ENCODE measurements at regions not wholly inside any gene's neighbourhood (a gene's known extent, or its start where the extent isn't known, plus 50 kb on each side); places are given as distances from the start of the nearest gene placed in this dataset.

DNA sequence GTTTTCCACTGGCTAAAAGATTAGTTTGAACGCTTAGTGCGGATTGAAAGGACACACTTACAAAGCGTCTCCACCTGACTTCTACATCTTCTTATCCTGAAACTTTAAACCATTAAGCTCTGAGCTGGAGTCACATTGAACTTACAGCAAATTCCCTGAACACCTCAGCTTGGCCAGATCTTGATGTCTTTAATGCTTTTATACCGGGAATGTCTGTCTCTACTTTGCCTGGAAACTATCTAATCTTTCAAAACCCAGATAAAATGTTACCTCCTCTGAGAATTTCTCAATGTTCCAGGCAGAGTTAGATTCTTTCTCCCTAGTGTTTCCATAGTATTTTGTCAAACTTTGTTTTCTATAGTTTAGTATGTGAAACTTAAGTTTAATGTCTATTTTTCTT, 179.9 kb downstream of the DTHD1 start:
- no peak for TF ChIP-seq POLR2A (IDR thresholded peaks at IDR 0.05)
- no peak for TF ChIP-seq POLR2AphosphoS5 (IDR thresholded peaks at IDR 0.05)
- TF ChIP-seq, protein P1, sequence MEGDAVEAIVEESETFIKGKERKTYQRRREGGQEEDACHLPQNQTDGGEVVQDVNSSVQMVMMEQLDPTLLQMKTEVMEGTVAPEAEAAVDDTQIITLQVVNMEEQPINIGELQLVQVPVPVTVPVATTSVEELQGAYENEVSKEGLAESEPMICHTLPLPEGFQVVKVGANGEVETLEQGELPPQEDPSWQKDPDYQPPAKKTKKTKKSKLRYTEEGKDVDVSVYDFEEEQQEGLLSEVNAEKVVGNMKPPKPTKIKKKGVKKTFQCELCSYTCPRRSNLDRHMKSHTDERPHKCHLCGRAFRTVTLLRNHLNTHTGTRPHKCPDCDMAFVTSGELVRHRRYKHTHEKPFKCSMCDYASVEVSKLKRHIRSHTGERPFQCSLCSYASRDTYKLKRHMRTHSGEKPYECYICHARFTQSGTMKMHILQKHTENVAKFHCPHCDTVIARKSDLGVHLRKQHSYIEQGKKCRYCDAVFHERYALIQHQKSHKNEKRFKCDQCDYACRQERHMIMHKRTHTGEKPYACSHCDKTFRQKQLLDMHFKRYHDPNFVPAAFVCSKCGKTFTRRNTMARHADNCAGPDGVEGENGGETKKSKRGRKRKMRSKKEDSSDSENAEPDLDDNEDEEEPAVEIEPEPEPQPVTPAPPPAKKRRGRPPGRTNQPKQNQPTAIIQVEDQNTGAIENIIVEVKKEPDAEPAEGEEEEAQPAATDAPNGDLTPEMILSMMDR (IDR thresholded peaks at IDR 0.05), result no peak
- TF ChIP-seq EP300 (IDR thresholded peaks at IDR 0.05), result no peak
- intact Hi-C loops (cut with DNase I), result no loop called here
- Histone ChIP-seq H3K27ac (no peak overlapping the region), H3K27me3 (no peaks in the 10 kb centered on the region), H3K9me3 (no peaks in the 10 kb centered on the region), H3K4me1 (no peaks in the 10 kb centered on the region), H3K36me3 (no peaks in the 10 kb centered on the region), H3K4me3 (no peak overlapping the region)
- 62 to 67% methylated on average over 4 of the region's 4 CpGs for WGBS, 2 donors
- no peak for DNase-seq

- no peak for DNase-seq
- H3K36me3 ChIP-seq, result no peaks in the 10 kb centered on the region
- no peaks in the 10 kb centered on the region for H3K9me3 ChIP-seq
- WGBS, 2 donors, result 46 to 66% methylated on average over 2 of the region's 2 CpGs
- no peak overlapping the region for H3K27ac ChIP-seq
- H3K4me1 ChIP-seq, result no peaks in the 10 kb centered on the region
- no peak overlapping the region for H3K4me3 ChIP-seq
- no peak for TF ChIP-seq EP300 (IDR thresholded peaks at IDR 0.05)
- no peaks in the 10 kb centered on the region for H3K27me3 ChIP-seq
- intact Hi-C loops (cut with DNase I), result no loop called here
Observed at GRCh38 chr4:36467670-36468069, 186.3 kb downstream of the DTHD1 start.

DNA sequence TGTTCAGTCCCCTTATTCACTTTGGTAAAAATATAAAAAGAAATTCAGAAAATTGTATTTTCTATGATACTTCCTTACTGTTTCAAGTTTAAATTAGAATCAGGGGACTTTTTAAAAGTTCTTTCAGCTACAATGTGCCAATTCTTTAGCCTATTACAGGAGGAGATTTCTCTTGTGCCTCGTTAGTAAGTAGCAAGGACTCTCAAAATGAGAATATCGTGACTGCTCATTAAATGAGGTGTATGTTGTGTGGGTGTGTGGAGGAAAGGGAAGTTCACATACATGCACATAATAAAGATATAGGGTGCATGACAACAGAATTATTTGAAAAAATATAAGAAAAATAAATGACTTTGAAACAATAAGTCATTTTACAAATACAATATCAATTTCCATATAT, 190.5 kb downstream of the DTHD1 start:
- Histone ChIP-seq H3K27me3 (no peaks in the 10 kb centered on the region), H3K4me3 (no peak overlapping the region), H3K4me1 (no peaks in the 10 kb centered on the region), H3K36me3 (no peaks in the 10 kb centered on the region), H3K27ac (no peak overlapping the region), H3K9me3 (no peaks in the 10 kb centered on the region)
- TF ChIP-seq POLR2AphosphoS5 (IDR thresholded peaks at IDR 0.05) (no peak), EP300 (IDR thresholded peaks at IDR 0.05) (no peak), POLR2A (IDR thresholded peaks at IDR 0.05) (no peak)
- TF ChIP-seq, protein P1 (IDR thresholded peaks at IDR 0.05), result no peak
- WGBS, 2 donors, result 81 to 84% methylated on average over 2 of the region's 2 CpGs
- intact Hi-C loops (cut with DNase I), result no loop called here
- no peak for DNase-seq

DNA sequence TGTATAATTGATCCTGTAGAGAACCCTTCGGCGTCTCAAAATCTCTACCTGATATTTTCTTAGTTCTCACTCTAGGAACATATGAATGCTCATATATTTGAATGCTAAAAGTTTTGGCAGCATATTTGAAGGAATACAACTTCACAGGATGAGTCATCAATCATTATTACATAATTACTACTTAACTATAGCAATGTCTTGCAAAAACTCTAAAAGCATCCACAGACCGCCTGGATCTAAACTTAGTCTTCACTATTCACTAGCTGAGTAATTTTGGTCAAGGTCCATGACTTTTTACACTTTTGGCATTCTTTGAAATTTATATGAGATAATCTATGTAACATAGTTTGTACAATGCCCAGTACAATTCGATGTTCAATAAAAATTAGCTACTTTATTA, 194.7 kb downstream of the DTHD1 start:
- Histone ChIP-seq H3K27me3 (no peaks in the 10 kb centered on the region), H3K9me3 (no peaks in the 10 kb centered on the region), H3K27ac (no peak overlapping the region), H3K4me3 (no peak overlapping the region), H3K4me1 (no peaks in the 10 kb centered on the region), H3K36me3 (no peaks in the 10 kb centered on the region)
- WGBS, 2 donors, result 90 to 93% methylated on average over 4 of the region's 4 CpGs
- intact Hi-C loops (cut with DNase I), result no loop called here
- TF ChIP-seq POLR2A (IDR thresholded peaks at IDR 0.05), result no peak
- TF ChIP-seq, protein P1 (IDR thresholded peaks at IDR 0.05), result no peak
- no peak for TF ChIP-seq POLR2AphosphoS5 (IDR thresholded peaks at IDR 0.05)
- no peak for TF ChIP-seq EP300 (IDR thresholded peaks at IDR 0.05)
- DNase-seq, result no peak

DNA sequence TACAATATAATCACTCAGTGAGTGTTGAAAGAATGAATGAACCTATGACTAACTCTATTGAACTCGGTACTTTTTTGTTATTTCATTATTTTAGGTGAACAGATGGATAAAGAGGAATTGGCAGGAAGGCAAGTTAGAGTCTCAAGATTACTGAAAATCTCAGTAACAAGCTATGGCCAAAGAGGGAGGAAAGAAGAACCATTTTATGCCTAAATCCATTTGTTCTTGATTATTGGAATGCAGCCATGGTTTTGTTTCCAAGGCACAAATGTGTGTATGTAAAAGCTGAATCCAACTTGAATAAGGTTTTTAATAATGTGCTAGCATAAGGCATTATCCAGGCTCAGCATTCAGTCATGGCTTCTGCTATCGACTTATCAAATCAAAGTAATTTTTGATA, 196.4 kb downstream of the DTHD1 start:
- TF ChIP-seq POLR2AphosphoS5 (IDR thresholded peaks at IDR 0.05), result no peak
- no peak for TF ChIP-seq POLR2A (IDR thresholded peaks at IDR 0.05)
- no peak for TF ChIP-seq EP300 (IDR thresholded peaks at IDR 0.05)
- TF ChIP-seq, protein P1 (IDR thresholded peaks at IDR 0.05), result no peak
- Histone ChIP-seq H3K27ac (no peak overlapping the region), H3K4me3 (no peak overlapping the region), H3K27me3 (no peaks in the 10 kb centered on the region), H3K4me1 (no peaks in the 10 kb centered on the region), H3K36me3 (no peaks in the 10 kb centered on the region), H3K9me3 (no peaks in the 10 kb centered on the region)
- intact Hi-C loops (cut with DNase I), result no loop called here
- no peak for DNase-seq
- 74 to 89% methylated on average over 2 of the region's 2 CpGs for WGBS, 2 donors

Measured in sigmoid colon (tissue), 6 donors.